ENCODE measurements at regions not wholly inside any gene's neighbourhood (a gene's known extent, or its start where the extent isn't known, plus 50 kb on each side); places are given as distances from the start of the nearest gene placed in this dataset.

DNA sequence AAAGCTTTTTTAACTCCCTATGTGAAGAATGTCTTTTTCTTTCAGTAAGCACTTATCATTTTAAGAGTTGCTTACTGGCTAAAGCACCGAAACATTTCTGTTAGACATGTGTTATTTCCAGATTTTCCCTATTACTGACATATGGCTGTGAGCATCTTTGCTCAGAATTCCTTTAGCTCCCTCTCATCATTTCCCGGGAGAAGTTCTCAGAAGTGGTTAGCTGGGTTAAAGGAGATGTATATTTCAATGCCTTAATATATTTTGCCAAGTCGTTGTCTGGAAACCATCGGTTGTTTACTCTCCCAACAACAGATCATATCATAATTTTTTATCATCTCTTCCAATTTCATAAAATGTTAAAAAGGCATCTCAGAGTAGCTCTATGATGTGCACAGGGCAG lies 396.5 kb downstream of the OCA2 start:
- H3K9me3 ChIP-seq (replicated peaks), result no peaks in the 10 kb centered on the region
- H3K4me3 ChIP-seq, result no peak overlapping the region
- no peaks in the 10 kb centered on the region for H3K36me3 ChIP-seq
- no peak overlapping the region for H3K27ac ChIP-seq
- no peak for DNase-seq
- no peaks in the 10 kb centered on the region for H3K27me3 ChIP-seq
- no peaks in the 10 kb centered on the region for H3K4me1 ChIP-seq

DNA sequence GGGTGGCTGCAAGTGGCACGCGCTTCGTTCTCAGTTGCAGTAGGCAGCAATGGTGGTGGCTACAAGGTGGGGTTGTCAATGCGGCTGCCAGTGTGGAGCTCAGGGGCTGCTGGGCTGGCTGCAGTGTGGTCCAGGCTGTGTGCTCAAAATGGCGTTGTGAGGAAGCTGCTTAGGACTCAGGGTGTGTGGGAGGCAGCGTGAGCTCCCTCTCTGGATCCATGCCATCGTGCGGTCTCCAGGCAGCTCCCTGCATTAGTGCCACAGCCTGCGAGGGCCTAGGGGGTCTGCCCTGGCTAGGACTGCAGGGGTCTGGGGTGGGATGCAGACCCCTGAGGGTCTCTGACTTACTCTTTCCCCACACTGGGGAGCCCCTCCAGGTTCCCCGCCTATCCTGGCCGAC lies 397.2 kb downstream of the OCA2 start:
- H3K4me1 ChIP-seq, result no peaks in the 10 kb centered on the region
- H3K4me3 ChIP-seq, result no peak overlapping the region
- no peaks in the 10 kb centered on the region for H3K36me3 ChIP-seq
- H3K9me3 ChIP-seq (replicated peaks), result no peaks in the 10 kb centered on the region
- H3K27me3 ChIP-seq, result no peaks in the 10 kb centered on the region
- H3K27ac ChIP-seq, result no peak overlapping the region
- no peak for DNase-seq

DNA sequence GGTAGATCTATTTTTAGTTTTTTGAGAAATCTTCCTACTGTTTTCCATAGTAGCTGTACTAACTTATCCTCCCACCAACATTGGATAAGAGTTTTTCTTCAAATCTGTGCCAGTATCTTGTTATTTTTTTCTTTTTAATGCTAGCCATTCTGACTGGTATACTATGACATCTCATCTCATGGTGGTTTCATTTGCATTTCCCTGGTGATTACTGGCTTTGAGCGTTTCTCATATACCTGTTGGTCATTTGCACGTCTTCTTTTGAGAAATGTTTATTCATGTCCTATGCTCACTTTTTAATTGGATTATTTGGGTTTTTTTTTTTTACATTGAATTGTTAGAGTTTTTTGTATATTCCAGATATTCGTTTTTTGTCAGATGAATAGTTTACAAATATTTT lies 398.1 kb downstream of the OCA2 start:
- Histone ChIP-seq H3K4me3 (no peak overlapping the region), H3K36me3 (no peaks in the 10 kb centered on the region), H3K4me1 (no peaks in the 10 kb centered on the region), H3K9me3 (replicated peaks) (no peaks in the 10 kb centered on the region), H3K27me3 (no peaks in the 10 kb centered on the region), H3K27ac (no peak overlapping the region)
- DNase-seq, result no peak

GRCh38 chr15:27699699-27700098 lies 399.4 kb downstream of the OCA2 start:
- Histone ChIP-seq H3K27ac (no peak overlapping the region), H3K27me3 (no peaks in the 10 kb centered on the region), H3K9me3 (replicated peaks) (no peaks in the 10 kb centered on the region), H3K4me1 (no peaks in the 10 kb centered on the region), H3K4me3 (no peak overlapping the region), H3K36me3 (no peaks in the 10 kb centered on the region)
- DNase-seq, result no peak

DNA sequence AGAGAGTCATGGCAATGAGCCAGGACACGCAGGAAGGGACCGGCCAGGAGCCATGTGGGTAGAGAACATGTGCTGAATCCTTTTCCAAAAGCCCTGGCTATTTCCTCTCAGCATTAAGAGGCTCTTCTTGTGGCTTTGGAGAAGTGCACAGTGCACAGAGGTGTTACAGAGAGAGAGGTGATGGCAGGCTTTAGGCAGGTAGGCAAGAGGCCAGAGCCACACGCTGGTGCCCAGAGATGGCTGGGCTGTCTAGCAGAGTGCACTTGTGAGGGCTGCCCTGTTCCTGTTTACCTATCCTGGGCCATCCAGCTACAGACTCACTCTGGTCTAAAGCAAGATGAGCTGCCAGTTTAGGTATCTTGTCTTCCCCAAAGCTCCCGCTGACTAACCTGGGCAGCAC lies 402.6 kb downstream of the OCA2 start:
- DNase-seq, result no peak
- H3K36me3 ChIP-seq, result no peaks in the 10 kb centered on the region
- H3K27ac ChIP-seq, result no peak overlapping the region
- H3K27me3 ChIP-seq, result no peaks in the 10 kb centered on the region
- H3K4me1 ChIP-seq, result no peaks in the 10 kb centered on the region
- H3K4me3 ChIP-seq, result no peak overlapping the region
- H3K9me3 ChIP-seq (replicated peaks), result no peaks in the 10 kb centered on the region

DNA sequence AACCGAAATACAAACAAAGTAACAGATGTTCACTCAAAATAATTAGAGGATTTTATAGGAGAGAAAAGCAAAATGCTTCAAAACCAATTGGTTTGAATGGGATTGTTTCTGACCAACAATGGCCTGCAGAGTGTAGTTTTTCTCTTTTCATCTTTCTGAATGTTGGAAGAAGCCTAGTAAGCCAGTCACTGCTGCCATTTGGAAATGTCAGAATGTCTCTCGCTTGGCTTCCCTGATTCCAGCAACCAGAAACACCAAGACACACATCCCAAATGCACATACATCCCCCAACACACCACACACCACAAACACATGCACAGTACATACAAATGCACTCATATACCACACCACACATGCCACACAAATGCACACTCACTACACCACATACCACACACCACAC lies 403.4 kb downstream of the OCA2 start:
- no peaks in the 10 kb centered on the region for H3K4me1 ChIP-seq
- H3K27ac ChIP-seq, result no peak overlapping the region
- DNase-seq, result no peak
- H3K9me3 ChIP-seq (replicated peaks), result no peaks in the 10 kb centered on the region
- no peaks in the 10 kb centered on the region for H3K36me3 ChIP-seq
- no peak overlapping the region for H3K4me3 ChIP-seq
- no peaks in the 10 kb centered on the region for H3K27me3 ChIP-seq

- no peak overlapping the region for H3K4me3 ChIP-seq
- no peaks in the 10 kb centered on the region for H3K9me3 ChIP-seq (replicated peaks)
- no peak for DNase-seq
- no peaks in the 10 kb centered on the region for H3K27me3 ChIP-seq
- no peaks in the 10 kb centered on the region for H3K4me1 ChIP-seq
- no peaks in the 10 kb centered on the region for H3K36me3 ChIP-seq
- no peak overlapping the region for H3K27ac ChIP-seq
Observed at GRCh38 chr15:27694506-27695087, 404.5 kb downstream of the OCA2 start.

DNA sequence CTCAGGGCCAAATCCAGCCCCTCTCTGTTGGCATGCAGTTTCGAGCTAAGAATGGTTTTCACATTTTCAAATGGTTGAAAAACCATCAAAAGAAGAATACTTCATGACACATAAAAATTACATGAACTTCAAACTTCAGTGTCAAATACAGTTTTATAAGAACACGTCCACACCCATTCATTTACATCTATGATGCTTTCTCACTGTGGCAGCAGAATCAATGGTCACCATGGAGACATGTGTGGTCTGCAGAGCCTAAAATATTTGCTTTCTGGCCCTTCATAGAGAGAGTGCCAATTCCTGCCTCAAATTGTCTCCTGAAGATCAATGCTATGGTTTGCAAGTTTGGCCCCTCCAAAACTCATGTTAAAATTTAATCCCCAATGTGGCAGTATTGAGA lies 405.8 kb downstream of the OCA2 start:
- Histone ChIP-seq H3K4me3 (no peak overlapping the region), H3K9me3 (replicated peaks) (no peaks in the 10 kb centered on the region), H3K4me1 (no peaks in the 10 kb centered on the region), H3K27ac (no peak overlapping the region), H3K36me3 (no peaks in the 10 kb centered on the region), H3K27me3 (no peaks in the 10 kb centered on the region)
- DNase-seq, result no peak

DNA sequence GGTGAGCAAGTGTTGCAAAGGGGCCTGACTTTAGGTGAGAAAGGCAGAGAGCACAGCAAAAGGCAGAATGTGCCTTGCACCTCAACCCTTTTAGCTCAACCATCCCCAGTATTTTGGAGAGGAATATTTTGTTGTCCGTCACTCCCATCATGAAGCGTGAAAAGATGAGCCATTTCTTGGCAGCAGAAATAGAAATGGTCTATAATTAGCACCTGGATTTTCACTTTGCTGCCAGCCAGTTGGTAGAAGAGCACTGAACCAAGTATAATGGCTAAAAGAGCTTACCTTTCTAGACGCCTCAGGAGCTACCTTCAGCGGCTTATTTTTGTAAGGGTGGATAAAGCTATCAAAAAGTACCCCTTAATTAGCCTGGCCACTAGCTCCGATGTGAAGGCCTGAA lies 406.7 kb downstream of the OCA2 start:
- DNase-seq, result no peak
- H3K4me1 ChIP-seq, result no peaks in the 10 kb centered on the region
- no peaks in the 10 kb centered on the region for H3K27me3 ChIP-seq
- H3K27ac ChIP-seq, result no peak overlapping the region
- H3K36me3 ChIP-seq, result no peaks in the 10 kb centered on the region
- no peak overlapping the region for H3K4me3 ChIP-seq
- no peaks in the 10 kb centered on the region for H3K9me3 ChIP-seq (replicated peaks)

DNA sequence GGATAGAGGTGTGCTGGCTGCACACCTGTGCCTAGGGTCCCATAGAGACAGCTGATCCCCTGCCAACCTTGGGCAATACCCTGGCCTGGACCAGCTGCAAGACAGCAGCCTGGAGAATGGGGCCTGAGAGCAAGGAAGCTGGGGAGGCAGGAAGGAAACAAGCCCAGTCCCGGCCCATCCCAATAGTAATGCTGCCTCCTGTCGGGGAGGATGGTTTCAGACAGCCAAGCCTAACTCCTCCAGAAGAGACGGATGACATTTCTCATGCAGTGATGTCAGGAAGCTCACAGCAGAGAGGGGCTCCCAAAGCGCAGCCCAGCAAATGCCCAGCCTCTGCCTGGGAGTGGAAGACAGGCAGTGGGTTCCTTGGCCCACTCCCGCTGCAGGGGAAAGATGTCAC lies 408.8 kb downstream of the OCA2 start:
- no peak for DNase-seq
- Histone ChIP-seq H3K4me3 (no peak overlapping the region), H3K4me1 (no peaks in the 10 kb centered on the region), H3K27ac (no peak overlapping the region), H3K27me3 (no peaks in the 10 kb centered on the region), H3K9me3 (replicated peaks) (no peaks in the 10 kb centered on the region), H3K36me3 (no peaks in the 10 kb centered on the region)

DNA sequence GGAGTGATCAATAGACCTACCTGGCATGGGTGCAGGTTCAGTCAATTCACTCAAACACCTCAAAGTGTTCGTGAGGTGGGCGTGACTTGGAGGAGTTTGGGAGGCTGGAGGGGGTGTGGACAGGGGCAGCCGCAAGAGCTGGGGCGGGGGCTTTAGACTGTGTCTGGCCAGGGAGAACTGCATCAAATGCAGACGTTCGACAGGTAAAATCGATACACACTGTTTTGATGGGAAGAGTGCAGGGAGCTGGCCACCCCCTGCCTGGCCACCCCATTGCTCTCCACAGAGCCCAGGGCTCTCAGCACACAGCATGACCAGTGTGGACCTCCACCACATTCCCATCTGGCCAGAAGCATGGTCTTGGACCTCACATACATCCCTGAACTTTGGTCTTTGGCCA lies 412.1 kb downstream of the OCA2 start:
- H3K27me3 ChIP-seq, result no peaks in the 10 kb centered on the region
- H3K36me3 ChIP-seq, result no peaks in the 10 kb centered on the region
- no peaks in the 10 kb centered on the region for H3K4me1 ChIP-seq
- no peak for DNase-seq
- no peaks in the 10 kb centered on the region for H3K9me3 ChIP-seq (replicated peaks)
- no peak overlapping the region for H3K4me3 ChIP-seq
- no peak overlapping the region for H3K27ac ChIP-seq

- Histone ChIP-seq H3K27ac (no peak overlapping the region), H3K4me1 (no peaks in the 10 kb centered on the region), H3K9me3 (replicated peaks) (no peaks in the 10 kb centered on the region), H3K27me3 (no peaks in the 10 kb centered on the region), H3K36me3 (no peaks in the 10 kb centered on the region), H3K4me3 (no peak overlapping the region)
- no peak for DNase-seq
Observed at GRCh38 chr15:27686369-27686768, 412.7 kb downstream of the OCA2 start.

DNA sequence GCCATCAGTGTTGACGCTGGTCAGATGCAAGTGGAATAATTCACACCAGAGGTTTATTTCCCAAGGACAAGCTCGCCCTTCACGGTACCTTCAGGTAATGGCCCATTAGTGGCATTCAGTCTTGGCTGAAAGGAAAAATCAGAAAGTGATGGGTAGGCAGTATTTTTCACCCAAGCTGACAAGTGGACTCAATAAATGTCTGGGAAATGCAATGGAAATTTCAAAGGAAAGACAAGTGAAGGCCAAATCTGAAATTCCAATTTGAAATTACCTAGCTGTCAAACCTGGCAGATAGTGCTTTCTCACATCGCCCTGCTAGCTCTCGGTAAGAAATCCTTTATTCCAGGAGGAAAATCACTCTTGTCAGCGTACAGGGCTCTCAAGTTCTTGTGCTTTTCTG lies 413.5 kb downstream of the OCA2 start:
- no peak for DNase-seq
- H3K36me3 ChIP-seq, result no peaks in the 10 kb centered on the region

DNA sequence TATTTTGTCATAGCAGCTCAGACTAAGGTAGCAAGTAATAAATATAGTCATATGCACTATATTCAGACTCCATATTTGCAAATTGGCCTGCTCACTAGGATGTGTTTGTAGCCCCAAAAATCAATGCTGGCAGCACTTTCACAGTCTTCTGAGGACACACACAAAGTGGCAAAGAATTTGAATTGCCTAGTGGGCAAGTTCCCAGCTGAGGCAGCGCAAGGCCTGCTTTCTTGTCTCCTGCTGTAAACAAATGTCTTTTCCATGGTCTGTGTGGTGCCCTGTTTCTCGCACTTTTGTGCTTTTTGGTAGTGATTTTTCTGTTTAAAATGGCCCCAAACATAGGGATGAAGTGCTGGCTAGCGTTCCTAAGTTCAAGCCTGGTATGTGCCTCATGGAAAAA lies 416.0 kb downstream of the OCA2 start:
- no peak overlapping the region for H3K4me3 ChIP-seq
- 0 out of 2 replicates have a peak, but pooled peaks cover 3% of the 10 kb centered on the region for H3K27me3 ChIP-seq
- DNase-seq, result no peak
- H3K4me1 ChIP-seq, result no peaks in the 10 kb centered on the region
- no peak overlapping the region for H3K27ac ChIP-seq
- no peaks in the 10 kb centered on the region for H3K36me3 ChIP-seq
- no peaks in the 10 kb centered on the region for H3K9me3 ChIP-seq (replicated peaks)

More for the DNA sequence above, 413.5 kb downstream of the OCA2 start:
- H3K27me3 ChIP-seq, result no peaks in the 10 kb centered on the region
- H3K27ac ChIP-seq, result no peak overlapping the region
- H3K4me1 ChIP-seq, result no peaks in the 10 kb centered on the region
- no peak overlapping the region for H3K4me3 ChIP-seq
- no peaks in the 10 kb centered on the region for H3K9me3 ChIP-seq (replicated peaks)

DNA sequence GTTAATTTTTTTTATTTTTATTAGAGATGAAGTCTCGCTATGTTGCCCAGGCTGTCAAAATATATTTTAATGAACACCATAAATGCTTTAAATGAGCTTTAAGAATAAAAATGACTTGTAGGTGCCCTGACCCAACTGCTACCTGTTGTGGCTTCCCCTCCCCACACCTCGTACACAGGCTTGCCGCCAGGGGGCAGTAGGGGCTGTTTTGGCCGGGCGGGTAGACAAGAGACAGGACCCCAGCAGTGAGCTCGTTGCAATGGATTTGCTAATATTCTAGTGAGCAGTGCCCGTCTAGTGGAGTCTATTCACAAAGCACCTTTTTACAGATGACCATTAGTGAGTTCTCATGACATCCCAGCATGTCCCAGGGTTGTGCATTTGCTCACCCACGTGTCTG lies 418.1 kb downstream of the OCA2 start:
- Histone ChIP-seq H3K27ac (no peak overlapping the region), H3K27me3 (0 out of 2 replicates have a peak, but pooled peaks cover 3% of the 10 kb centered on the region), H3K9me3 (replicated peaks) (no peaks in the 10 kb centered on the region), H3K4me1 (no peaks in the 10 kb centered on the region), H3K36me3 (no peaks in the 10 kb centered on the region), H3K4me3 (no peak overlapping the region)
- peak in 1 of 2 experiments; percentile 19 for DNase-seq

- 0 out of 2 replicates have a peak, but pooled peaks cover 3% of the 10 kb centered on the region for H3K27me3 ChIP-seq
- no peaks in the 10 kb centered on the region for H3K4me1 ChIP-seq
- no peak overlapping the region for H3K27ac ChIP-seq
- no peaks in the 10 kb centered on the region for H3K36me3 ChIP-seq
- H3K4me3 ChIP-seq, result no peak overlapping the region
- H3K9me3 ChIP-seq (replicated peaks), result no peaks in the 10 kb centered on the region
- peak; percentile 6 to 7 for DNase-seq
Observed at GRCh38 chr15:27679731-27680471, 419.2 kb downstream of the OCA2 start.

Data from SJCRH30 (cell line).